Kidney epithelial cell (primary cell): ENCODE measurements at regions not wholly inside any gene's neighbourhood (a gene's known extent, or its start where the extent isn't known, plus 50 kb on each side); places are given as distances from the start of the nearest gene placed in this dataset.

Experiments
- DNase-seq: peaks from one replicate; pipeline ENCODE4 v3.0.0-alpha.2; 2010; ENCODE audit warnings: low read depth
- H3K27me3 ChIP-seq: 2 replicates; pipeline ENCODE4 v1.6.0; 2011; ENCODE audit warnings: low read length; ENCODE audit not compliant: control insufficient read depth, insufficient read depth
- H3K36me3 ChIP-seq: 2 replicates; pipeline ENCODE4 v1.5.1; 2011; ENCODE audit warnings: low read length; ENCODE audit not compliant: control insufficient read depth, insufficient read depth
- H3K4me3 ChIP-seq: 2 replicates; pipeline ENCODE4 v1.5.1; 2011; ENCODE audit warnings: low read depth, mild to moderate bottlenecking, control low read depth, low read length
- TF ChIP-seq, protein P1 (sequence below): IDR thresholded peaks from 2 replicates; pipeline ENCODE4 v1.5.1; 2011; ENCODE audit warnings: mild to moderate bottlenecking, moderate library complexity, low read length, control low read depth, inconsistent platforms; ENCODE audit not compliant: insufficient read depth, poor library complexity, severe bottlenecking

GRCh38 chr5:115435065-115435777 is 109.4 kb downstream of the FEM1C start:
- TF ChIP-seq, protein P1, sequence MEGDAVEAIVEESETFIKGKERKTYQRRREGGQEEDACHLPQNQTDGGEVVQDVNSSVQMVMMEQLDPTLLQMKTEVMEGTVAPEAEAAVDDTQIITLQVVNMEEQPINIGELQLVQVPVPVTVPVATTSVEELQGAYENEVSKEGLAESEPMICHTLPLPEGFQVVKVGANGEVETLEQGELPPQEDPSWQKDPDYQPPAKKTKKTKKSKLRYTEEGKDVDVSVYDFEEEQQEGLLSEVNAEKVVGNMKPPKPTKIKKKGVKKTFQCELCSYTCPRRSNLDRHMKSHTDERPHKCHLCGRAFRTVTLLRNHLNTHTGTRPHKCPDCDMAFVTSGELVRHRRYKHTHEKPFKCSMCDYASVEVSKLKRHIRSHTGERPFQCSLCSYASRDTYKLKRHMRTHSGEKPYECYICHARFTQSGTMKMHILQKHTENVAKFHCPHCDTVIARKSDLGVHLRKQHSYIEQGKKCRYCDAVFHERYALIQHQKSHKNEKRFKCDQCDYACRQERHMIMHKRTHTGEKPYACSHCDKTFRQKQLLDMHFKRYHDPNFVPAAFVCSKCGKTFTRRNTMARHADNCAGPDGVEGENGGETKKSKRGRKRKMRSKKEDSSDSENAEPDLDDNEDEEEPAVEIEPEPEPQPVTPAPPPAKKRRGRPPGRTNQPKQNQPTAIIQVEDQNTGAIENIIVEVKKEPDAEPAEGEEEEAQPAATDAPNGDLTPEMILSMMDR, result no peak
- no peak overlapping the region for H3K4me3 ChIP-seq
- H3K36me3 ChIP-seq, result no peaks in the 10 kb centered on the region
- DNase-seq, result no peak
- H3K27me3 ChIP-seq, result no peaks in the 10 kb centered on the region

- no peaks in the 10 kb centered on the region for H3K36me3 ChIP-seq
- TF ChIP-seq, protein P1, result no peak
- H3K27me3 ChIP-seq, result no peaks in the 10 kb centered on the region
- DNase-seq, result no peak
- no peak overlapping the region for H3K4me3 ChIP-seq
Observed at GRCh38 chr5:115433918-115434317, 110.7 kb downstream of the FEM1C start.

DNA sequence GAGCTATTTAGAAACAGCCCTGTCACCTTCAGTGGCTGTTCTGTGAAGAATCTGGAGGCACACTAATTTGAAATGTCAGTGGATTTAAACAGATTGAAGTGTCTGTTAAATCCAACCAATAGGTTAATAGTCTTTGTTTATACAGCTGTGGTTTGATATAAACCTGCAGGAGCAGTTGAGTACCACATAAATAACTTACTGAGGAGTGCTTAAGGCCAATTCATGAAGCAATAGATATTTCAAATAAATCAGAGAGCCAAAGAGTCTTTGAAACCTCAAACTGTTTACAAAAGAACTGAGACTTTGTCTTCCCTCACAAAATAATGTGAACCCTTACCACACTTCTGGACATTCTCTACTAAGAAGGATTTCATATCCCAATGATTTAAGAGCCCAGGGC is 111.9 kb downstream of the FEM1C start:
- no peaks in the 10 kb centered on the region for H3K36me3 ChIP-seq
- no peak for DNase-seq
- TF ChIP-seq, protein P1, result no peak
- no peak overlapping the region for H3K4me3 ChIP-seq
- no peaks in the 10 kb centered on the region for H3K27me3 ChIP-seq

DNA sequence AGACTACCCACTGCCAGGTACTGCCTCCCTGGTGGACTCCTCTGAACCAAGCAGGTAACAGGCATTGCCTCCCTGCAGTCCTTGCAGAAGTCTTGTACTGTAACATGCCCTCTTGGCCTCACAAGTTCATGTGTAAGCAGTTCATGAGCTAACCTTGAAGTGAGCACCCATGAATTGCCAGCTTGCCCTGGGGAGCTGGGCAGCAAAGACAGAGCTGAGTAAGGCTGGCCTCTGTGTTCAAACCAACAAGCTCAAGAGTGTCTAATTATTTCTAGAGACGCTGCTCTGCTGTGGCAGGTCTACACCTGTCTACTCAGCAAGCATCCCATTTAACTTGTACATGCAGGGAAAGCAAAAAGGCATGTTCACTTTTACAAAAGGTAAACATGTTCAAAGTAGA is 113.5 kb downstream of the FEM1C start:
- no peak overlapping the region for H3K4me3 ChIP-seq
- H3K36me3 ChIP-seq, result no peaks in the 10 kb centered on the region
- H3K27me3 ChIP-seq, result no peaks in the 10 kb centered on the region
- TF ChIP-seq, protein P1, result no peak
- DNase-seq, result no peak

- H3K27me3 ChIP-seq, result no peaks in the 10 kb centered on the region
- TF ChIP-seq, protein P1, result no peak
- no peaks in the 10 kb centered on the region for H3K36me3 ChIP-seq
- no peak overlapping the region for H3K4me3 ChIP-seq
- DNase-seq, result no peak
Observed at GRCh38 chr5:115430374-115430773, 114.2 kb downstream of the FEM1C start.

- H3K36me3 ChIP-seq, result no peaks in the 10 kb centered on the region
- TF ChIP-seq, protein P1, result no peak
- H3K4me3 ChIP-seq, result no peak overlapping the region
- DNase-seq, result no peak
- no peaks in the 10 kb centered on the region for H3K27me3 ChIP-seq
Observed at GRCh38 chr5:115429345-115429940, 115.1 kb downstream of the FEM1C start.
